ENCODE measurements at regions not wholly inside any gene's neighbourhood (a gene's known extent, or its start where the extent isn't known, plus 50 kb on each side); places are given as distances from the start of the nearest gene placed in this dataset.

DNA sequence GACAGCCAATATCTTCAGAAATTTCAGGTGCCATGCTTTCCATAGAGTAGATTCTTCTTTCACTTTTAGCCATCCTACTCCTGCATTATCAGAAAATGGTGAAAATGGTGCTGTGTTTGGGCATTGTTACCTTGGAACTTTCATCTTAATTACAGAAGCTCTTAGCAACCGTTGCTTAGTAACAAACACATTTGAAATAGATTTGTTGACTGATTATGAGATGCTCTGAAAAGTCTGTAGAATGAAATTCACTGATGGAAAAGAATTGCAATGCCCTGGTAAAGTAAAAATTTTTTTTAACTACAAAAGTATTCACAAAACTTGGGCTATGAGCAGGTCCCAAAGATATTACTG lies 249.3 kb upstream of the NEBL start:
- no peak for TF ChIP-seq POLR2AphosphoS5 (IDR thresholded peaks at IDR 0.05)
- TF ChIP-seq, protein P1, sequence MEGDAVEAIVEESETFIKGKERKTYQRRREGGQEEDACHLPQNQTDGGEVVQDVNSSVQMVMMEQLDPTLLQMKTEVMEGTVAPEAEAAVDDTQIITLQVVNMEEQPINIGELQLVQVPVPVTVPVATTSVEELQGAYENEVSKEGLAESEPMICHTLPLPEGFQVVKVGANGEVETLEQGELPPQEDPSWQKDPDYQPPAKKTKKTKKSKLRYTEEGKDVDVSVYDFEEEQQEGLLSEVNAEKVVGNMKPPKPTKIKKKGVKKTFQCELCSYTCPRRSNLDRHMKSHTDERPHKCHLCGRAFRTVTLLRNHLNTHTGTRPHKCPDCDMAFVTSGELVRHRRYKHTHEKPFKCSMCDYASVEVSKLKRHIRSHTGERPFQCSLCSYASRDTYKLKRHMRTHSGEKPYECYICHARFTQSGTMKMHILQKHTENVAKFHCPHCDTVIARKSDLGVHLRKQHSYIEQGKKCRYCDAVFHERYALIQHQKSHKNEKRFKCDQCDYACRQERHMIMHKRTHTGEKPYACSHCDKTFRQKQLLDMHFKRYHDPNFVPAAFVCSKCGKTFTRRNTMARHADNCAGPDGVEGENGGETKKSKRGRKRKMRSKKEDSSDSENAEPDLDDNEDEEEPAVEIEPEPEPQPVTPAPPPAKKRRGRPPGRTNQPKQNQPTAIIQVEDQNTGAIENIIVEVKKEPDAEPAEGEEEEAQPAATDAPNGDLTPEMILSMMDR (IDR thresholded peaks at IDR 0.05; ENCODE audit: poor library complexity, severe bottlenecking), result no peak
- TF ChIP-seq EP300 (conservative IDR thresholded peaks at IDR 0.05; ENCODE audit: poor library complexity, severe bottlenecking), result no peak
- TF ChIP-seq TAF1 (IDR thresholded peaks at IDR 0.05; ENCODE audit: low read depth), result no peak
- TF ChIP-seq, protein P2, sequence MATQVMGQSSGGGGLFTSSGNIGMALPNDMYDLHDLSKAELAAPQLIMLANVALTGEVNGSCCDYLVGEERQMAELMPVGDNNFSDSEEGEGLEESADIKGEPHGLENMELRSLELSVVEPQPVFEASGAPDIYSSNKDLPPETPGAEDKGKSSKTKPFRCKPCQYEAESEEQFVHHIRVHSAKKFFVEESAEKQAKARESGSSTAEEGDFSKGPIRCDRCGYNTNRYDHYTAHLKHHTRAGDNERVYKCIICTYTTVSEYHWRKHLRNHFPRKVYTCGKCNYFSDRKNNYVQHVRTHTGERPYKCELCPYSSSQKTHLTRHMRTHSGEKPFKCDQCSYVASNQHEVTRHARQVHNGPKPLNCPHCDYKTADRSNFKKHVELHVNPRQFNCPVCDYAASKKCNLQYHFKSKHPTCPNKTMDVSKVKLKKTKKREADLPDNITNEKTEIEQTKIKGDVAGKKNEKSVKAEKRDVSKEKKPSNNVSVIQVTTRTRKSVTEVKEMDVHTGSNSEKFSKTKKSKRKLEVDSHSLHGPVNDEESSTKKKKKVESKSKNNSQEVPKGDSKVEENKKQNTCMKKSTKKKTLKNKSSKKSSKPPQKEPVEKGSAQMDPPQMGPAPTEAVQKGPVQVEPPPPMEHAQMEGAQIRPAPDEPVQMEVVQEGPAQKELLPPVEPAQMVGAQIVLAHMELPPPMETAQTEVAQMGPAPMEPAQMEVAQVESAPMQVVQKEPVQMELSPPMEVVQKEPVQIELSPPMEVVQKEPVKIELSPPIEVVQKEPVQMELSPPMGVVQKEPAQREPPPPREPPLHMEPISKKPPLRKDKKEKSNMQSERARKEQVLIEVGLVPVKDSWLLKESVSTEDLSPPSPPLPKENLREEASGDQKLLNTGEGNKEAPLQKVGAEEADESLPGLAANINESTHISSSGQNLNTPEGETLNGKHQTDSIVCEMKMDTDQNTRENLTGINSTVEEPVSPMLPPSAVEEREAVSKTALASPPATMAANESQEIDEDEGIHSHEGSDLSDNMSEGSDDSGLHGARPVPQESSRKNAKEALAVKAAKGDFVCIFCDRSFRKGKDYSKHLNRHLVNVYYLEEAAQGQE (IDR thresholded peaks at IDR 0.05; ENCODE audit: borderline replicate concordance), result no peak
- no peak for TF ChIP-seq SMC3 (conservative IDR thresholded peaks at IDR 0.05; ENCODE audit: poor library complexity)
